Kidney epithelial cell (primary cell): ENCODE measurements at regions not wholly inside any gene's neighbourhood (a gene's known extent, or its start where the extent isn't known, plus 50 kb on each side); places are given as distances from the start of the nearest gene placed in this dataset.

Experiments used
- DNase-seq: peaks from one replicate; pipeline ENCODE4 v3.0.0-alpha.2; 2010; ENCODE audit warnings: low read depth
- H3K27me3 ChIP-seq: 2 replicates; pipeline ENCODE4 v1.6.0; 2011; ENCODE audit warnings: low read length; ENCODE audit not compliant: control insufficient read depth, insufficient read depth
- H3K36me3 ChIP-seq: 2 replicates; pipeline ENCODE4 v1.5.1; 2011; ENCODE audit warnings: low read length; ENCODE audit not compliant: control insufficient read depth, insufficient read depth
- H3K4me3 ChIP-seq: 2 replicates; pipeline ENCODE4 v1.5.1; 2011; ENCODE audit warnings: low read depth, mild to moderate bottlenecking, control low read depth, low read length
- TF ChIP-seq, protein P1 (sequence below): IDR thresholded peaks from 2 replicates; pipeline ENCODE4 v1.5.1; 2011; ENCODE audit warnings: mild to moderate bottlenecking, moderate library complexity, low read length, control low read depth, inconsistent platforms; ENCODE audit not compliant: insufficient read depth, poor library complexity, severe bottlenecking

DNA sequence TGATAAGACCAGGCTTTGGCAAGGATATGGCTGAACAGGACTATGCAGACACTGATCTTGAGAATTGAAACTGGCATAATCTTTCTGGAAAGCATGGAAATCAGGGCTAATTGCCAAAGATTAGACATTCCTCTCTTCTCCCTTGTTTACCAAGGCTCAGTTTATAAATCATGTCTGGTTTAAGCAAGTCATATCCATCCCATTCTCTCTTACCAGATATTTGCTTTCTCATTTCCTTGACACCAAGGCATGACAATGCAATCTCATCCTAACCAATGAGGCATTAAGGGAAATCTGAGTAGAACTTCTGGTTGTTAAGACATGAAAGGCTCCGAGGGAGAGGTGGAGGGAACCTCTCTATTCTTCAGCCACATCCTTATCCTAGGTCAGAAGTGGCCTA lies 110.3 kb upstream of the CEP85L start:
- TF ChIP-seq, protein P1, sequence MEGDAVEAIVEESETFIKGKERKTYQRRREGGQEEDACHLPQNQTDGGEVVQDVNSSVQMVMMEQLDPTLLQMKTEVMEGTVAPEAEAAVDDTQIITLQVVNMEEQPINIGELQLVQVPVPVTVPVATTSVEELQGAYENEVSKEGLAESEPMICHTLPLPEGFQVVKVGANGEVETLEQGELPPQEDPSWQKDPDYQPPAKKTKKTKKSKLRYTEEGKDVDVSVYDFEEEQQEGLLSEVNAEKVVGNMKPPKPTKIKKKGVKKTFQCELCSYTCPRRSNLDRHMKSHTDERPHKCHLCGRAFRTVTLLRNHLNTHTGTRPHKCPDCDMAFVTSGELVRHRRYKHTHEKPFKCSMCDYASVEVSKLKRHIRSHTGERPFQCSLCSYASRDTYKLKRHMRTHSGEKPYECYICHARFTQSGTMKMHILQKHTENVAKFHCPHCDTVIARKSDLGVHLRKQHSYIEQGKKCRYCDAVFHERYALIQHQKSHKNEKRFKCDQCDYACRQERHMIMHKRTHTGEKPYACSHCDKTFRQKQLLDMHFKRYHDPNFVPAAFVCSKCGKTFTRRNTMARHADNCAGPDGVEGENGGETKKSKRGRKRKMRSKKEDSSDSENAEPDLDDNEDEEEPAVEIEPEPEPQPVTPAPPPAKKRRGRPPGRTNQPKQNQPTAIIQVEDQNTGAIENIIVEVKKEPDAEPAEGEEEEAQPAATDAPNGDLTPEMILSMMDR = no peak
- H3K4me3 ChIP-seq = no peak overlapping the region
- H3K27me3 ChIP-seq = no peaks in the 10 kb centered on the region
- DNase-seq = no peak
- H3K36me3 ChIP-seq = no peaks in the 10 kb centered on the region

DNA sequence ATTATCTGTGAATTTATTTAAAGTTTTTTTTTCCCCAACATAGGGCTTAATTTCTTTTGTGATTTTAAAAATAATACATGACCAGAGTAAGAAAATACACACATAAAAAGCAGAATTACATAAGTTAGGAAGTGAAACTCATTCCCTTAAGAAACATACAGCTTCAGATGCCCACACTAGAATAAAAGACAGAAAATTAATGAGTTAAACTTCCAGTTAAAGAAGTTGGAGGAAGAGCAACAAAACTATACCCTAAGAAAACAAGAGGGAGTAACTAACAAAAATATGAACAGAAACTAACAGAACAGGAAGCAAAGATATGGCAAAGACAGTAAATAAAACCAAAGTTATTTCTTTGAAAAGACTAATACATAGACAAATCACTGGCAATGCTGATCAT lies 107.6 kb upstream of the CEP85L start:
- no peaks in the 10 kb centered on the region for H3K36me3 ChIP-seq
- TF ChIP-seq, protein P1 = no peak
- no peaks in the 10 kb centered on the region for H3K27me3 ChIP-seq
- H3K4me3 ChIP-seq = no peak overlapping the region
- no peak for DNase-seq

DNA sequence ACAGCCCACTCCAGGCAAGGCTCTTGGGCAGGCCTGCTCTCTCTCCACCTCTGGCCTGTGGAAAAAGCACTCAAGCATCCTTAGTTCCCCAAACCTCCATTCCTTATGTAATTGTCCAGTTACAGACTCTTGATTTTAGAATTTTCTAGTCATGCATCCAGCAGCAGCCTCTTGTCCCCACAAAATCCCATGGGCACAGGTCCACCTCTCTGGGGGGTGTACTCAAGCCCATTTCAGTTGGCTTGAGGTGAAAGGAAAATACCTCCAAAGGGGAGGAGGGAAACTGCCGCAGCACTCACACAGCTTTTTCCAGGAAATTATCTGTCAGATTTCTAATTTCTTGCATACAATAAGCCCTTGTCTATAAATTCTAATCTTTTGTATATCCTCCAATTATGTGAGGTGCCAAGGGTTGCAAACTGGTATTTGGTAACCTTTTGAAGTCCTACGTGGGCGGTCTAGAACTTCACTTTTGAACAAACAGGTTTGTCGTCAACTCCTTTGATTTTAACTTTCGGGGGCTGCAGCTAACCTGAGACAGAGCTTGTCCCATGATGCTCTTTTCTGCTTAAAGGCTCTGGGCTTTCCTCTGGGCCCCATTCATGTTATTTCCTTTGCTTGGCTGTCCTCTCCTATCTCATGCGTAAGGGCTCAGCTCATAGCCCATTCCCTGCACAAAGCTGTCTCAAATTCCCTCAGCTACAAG lies 104.7 kb upstream of the CEP85L start:
- Histone ChIP-seq H3K4me3 (no peak overlapping the region), H3K36me3 (no peaks in the 10 kb centered on the region), H3K27me3 (no peaks in the 10 kb centered on the region)
- DNase-seq = no peak
- TF ChIP-seq, protein P1 = no peak

DNA sequence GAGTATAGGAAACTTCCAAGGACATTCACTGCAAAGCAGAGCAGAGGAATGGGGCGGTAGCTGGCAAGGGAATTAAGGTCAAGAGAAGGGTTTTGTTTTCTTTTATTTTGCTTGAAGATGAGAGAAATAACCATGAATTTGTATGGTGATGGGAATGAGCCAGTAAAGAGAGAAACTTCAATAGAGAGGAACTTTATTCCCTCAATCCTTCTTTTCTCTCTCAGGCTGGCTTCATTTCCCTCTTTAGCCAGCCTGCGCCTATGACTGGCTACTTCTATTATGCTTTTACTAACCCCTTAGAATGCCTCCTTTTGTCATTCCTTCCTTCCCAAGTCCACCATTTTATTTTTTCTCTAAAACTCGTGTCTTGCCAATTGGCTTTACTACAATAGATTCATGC lies 101.4 kb upstream of the CEP85L start:
- Histone ChIP-seq H3K4me3 (no peak overlapping the region), H3K27me3 (no peaks in the 10 kb centered on the region), H3K36me3 (no peaks in the 10 kb centered on the region)
- DNase-seq = no peak
- TF ChIP-seq, protein P1 = no peak

DNA sequence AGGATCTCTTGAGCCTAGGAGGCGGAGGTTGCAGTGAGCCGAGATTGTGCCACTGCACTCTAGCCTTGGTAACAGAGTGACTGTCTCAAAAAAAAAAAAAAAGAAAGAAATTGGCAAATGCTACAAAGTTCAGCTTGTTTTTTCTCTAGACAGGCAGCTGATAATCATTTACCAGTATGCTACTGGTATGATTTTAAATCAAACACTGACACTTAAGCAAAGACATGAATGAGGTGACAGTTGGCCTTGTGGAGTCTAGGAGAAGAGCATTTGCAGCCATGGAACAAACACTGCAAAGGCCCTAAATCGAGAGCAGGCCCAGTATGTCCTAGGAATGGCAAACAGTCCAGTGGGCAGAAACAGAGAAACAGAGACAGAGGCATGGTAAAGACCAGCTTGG lies 99.7 kb upstream of the CEP85L start:
- TF ChIP-seq, protein P1 = no peak
- H3K36me3 ChIP-seq = no peaks in the 10 kb centered on the region
- no peak for DNase-seq
- H3K27me3 ChIP-seq = no peaks in the 10 kb centered on the region
- no peak overlapping the region for H3K4me3 ChIP-seq

DNA sequence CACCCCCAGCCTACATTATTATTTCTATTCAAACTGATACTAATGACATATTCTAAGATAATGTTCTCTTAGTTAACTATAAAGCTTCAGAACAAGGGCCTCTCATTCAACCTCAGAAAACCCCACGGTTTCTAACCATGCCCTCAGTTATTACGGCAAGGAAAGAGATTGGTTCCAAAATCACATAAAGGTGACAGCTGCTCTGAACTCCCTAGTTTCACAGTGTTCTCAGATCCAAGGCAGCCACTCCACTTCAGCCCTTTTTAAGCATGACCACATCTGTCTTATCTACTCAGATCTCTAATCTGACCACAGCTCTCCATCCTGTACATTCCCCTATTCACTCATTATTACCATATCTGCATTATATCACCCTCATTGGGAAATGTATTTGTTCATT lies 98.8 kb upstream of the CEP85L start:
- no peaks in the 10 kb centered on the region for H3K27me3 ChIP-seq
- no peak for DNase-seq
- H3K4me3 ChIP-seq = no peak overlapping the region
- H3K36me3 ChIP-seq = no peaks in the 10 kb centered on the region
- TF ChIP-seq, protein P1 = no peak
